Suppressor macrophage treated with lipopolysaccharide for 4 hours (primary cell): ENCODE measurements at regions not wholly inside any gene's neighbourhood (a gene's known extent, or its start where the extent isn't known, plus 50 kb on each side); places are given as distances from the start of the nearest gene placed in this dataset.
"Not testable (repeated sequence)": the region's sequence is repeated elsewhere in the genome, so short reads cannot be mapped to it uniquely, and the experiment has no call there.

Experiments
- DNase-seq: peaks from one replicate; pipeline ENCODE4 v3.0.0-alpha.2; 2020

DNA sequence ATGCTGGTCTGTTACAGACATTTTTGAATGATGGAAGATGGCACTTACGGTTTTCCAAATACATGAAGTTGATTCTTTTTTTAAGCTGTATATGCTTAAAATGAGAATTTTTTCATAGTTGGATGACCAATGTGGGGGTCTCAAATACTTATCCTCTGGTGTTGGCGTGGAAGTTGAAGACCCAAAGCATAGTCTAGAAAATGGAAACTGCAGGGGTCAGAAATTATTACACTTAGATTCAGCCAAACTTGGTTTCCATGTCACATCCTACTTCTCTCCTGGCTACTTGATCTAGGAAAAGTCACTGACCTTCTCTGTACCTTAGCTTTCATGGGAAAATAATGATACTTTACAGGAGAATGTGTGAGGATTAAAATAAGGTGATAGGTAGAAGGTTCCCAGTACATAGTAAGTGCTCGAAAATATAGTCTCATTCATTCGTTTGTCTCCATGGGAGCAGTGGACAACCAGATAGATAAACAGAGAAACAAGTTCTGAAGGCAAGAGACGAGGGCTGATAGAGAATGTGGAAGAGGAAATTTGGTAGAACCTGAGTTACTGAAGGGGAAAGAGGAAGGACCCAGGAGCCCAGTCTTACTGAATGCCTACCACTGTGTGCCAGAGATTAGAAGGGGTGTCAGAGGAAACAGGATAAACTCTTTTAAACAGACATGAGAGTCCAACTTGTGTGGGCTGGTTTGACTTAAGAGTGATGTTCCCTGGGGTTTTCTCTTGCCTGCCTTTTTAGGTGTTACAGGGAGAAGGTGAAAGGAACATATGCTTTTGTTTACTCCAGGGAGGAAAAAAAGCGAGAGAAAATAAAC, 560.3 kb upstream of the KLF4 start:
- no peak for DNase-seq

DNA sequence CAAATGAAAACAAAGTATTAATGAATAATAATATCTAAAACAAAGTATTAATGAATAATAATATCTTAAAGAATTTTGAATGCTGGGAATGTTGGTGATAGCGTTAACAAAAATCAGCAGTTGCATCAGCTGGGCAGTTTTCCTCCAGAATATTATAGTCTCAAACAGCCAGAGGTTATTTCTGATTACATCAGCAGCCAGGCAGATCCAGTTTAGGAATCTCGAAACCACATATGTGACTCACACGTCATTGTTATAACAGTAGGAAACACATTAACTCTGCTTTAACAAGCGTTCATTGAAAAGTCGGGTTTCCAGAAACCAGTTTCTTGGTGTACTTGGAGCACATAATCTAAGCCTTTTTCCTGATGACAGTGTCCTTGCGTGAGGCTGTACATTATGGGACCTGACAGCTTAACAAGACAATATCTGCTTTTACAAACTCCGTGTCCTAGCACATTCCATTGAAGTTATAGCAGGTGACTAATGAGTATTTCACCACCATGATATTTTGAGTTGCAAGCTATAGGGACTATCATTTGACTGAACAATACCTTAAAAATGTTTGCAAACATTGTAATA, 559.5 kb upstream of the KLF4 start:
- peak; percentile 20 for DNase-seq

DNA sequence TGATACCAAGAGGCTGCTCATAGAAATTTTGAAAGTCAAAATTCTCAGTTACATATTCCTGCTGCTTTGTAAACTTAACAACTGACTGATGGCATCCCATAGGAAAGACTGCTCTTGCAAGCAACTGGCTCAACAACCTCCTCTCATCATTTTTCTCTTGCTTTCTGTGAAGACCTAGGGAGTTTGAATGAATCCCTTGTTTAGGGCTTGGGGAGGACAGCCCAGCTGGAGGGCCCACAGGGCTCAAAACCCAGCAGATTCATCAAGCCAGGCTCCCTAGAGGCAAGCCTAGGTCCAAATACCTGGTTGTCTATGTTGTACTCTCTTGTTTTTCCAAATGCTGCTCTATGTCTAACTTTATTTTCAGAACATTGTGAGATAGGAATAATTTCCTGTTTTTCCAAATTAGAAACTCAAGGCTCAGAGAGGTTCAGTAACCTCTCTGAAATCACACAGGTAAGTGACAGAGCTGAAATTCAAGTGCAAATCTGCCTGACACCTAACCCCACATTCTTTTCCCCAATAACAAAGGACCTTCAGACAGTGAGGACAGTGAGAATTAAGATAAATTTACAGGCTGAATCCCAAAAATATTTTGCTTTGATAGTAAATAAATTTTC, 558.9 kb upstream of the KLF4 start:
- DNase-seq: no peak

DNA sequence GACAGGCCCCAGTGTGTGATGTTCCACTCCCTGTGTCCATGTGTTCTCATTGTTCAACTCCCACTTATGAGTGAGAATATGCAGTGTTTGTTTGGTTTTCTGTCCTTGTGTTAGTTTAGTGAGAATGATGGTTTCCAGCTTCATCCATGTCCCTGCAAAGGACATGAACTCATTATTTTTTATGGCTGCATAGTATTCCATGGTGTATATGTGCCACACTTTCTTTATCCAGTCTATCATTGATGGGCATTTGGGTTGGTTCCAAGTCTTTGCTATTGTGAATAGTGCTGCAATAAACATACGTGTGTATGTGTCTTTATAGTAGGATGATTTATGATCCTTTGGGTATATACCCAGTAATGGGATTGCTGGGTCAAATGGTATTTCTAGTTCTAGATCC, 558.2 kb upstream of the KLF4 start:
- DNase-seq: not testable (repeated sequence)

DNA sequence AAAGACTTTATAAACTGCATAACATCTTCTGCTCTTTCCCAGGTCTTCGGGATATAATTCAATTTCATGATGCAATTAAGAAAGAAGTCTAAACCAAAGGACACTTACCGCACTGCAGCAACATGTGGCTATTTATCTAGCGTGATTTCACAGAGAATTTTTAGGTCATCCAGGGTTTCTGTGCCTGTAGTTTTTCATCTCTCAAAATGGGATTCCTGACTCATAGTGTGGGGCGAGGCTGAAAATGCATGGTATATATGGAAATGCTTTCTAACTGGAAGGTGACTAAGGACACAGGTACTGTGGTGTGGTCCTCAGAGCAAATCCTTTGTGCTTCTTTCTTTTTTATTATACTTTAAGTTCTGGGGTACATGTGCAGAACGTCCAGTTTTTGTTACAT, 557.7 kb upstream of the KLF4 start:
- DNase-seq: no peak

DNA sequence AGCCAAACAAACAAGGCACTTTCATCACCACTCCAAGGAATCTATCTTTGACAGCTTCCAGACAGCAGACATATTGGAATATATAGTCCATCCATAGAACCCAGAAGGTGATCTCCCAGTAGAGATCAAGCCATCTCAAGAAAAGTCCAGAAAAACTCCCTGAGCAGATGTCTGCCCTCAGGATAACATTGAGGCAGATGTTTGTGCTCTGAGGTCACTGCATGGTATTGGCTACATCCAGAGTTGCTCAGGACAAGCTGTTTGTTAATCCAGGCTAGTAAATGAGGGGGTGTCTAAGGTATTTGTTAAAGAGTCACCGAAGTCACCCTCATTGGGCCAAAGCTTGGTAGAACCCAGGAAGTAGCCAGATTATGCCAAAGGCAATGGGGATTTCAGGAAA, 556.3 kb upstream of the KLF4 start:
- no peak for DNase-seq

DNA sequence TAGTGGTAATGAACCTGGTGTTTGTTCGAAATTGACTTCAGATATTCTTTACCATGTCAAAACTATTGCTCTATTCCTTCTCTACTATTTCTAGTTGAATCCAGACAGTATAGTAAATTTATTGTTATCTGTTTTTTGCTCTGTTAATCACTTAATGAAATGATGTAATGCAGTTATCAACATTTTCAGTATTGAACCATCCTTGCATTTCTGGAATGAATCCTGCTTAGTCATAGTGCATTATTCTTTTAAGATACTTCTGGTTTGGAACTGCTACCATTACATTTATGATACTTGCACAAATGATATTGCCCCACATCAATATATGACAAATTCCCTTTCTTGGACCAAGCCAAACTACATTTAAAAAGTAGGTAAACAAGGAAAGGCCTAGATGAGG, 554.0 kb upstream of the KLF4 start:
- DNase-seq: no peak

DNA sequence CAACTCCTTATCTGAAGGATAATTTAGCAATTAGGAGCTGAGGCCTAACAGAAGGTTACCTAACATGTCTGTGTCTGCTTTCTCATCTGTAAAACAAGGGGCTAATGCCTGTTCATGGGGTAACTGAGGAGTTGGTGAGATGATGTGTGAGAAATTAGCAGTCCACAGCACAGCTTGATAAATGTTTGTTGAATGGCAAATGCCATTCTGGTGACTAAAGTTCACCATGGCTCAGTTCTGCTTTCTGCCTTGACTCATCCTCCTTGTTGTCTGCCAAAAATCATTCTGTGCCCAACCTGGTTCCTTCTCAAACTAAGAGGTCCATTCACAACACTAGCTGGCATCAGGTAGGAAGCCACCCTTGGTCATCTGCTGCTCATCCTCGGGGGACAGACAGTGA, 552.0 kb upstream of the KLF4 start:
- peak; percentile 76 for DNase-seq

DNA sequence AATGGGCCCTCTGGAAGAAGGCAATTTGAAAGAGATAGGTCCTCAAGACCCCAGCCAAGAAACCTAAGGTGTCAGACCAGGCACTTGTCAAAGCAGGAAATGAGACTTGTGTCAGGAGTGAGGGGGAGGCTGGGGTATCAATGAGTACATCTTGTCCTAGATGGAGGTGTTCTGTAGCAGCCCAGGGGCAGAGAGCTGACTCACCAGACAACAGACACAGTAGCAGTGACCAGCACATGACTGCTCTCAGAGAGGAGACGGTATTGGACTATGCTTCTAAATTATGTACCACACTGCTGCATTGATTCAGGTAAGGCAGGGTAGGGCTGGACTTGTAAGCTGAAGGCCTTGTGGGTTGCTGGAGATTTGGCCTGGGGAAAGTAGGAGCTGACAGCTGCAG, 551.2 kb upstream of the KLF4 start:
- no peak for DNase-seq

DNA sequence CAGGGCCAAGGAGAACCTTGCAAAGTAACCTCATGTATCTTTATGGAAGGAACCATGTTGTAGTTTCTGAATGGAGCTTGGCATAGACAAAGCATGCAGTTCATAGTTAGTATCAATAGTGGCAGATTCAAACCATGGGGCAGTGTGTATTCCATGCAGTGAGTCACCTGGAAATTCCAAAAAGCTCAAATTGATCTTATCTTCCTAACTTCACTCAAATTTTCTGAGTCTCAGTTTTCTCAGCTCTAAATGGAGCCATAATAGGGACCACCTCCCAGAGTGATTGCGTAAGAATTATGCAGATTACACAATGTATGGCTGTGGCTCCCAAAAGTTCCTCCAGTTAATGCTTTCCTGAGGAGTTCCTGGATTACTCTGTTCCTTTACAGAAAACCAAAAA, 549.9 kb upstream of the KLF4 start:
- no peak for DNase-seq

DNA sequence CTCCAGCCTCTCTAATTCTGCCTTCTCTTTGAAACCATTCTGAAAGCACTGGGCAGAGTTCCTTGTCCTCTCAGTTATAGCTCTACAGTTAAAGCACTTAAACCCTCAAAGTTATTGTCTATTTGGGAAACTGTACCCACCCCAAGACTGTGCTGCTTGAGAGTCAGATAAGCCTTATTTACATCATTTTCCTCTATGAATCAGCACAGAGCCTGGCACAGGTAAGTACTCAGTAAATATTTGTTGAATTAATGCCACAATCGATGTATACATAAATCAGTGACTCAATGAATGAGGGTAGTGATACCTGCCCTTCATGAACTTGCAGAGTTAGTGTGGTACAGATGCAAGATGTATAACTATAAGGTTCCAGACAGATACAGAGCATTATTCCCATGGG, 549.4 kb upstream of the KLF4 start:
- no peak for DNase-seq

DNA sequence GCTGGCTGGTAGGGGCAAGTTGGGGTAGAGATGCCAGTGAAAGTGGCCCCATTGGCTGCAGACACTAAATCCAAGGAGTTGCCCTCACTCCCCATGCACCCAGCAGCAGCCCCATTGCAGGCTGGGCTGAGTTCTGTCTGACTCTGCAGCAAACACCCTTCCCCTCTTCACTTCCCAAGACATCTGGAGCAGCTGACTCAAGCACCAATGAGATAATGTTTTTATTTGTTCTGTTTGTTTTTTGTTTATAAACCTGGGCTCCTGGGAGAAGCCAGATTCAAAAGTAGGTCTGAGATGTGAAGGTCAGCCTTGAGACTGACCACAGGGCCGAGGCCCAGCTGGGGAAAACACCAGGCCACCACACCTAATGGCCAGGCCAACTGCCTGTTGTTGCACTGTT, 545.9 kb upstream of the KLF4 start:
- no peak for DNase-seq

DNA sequence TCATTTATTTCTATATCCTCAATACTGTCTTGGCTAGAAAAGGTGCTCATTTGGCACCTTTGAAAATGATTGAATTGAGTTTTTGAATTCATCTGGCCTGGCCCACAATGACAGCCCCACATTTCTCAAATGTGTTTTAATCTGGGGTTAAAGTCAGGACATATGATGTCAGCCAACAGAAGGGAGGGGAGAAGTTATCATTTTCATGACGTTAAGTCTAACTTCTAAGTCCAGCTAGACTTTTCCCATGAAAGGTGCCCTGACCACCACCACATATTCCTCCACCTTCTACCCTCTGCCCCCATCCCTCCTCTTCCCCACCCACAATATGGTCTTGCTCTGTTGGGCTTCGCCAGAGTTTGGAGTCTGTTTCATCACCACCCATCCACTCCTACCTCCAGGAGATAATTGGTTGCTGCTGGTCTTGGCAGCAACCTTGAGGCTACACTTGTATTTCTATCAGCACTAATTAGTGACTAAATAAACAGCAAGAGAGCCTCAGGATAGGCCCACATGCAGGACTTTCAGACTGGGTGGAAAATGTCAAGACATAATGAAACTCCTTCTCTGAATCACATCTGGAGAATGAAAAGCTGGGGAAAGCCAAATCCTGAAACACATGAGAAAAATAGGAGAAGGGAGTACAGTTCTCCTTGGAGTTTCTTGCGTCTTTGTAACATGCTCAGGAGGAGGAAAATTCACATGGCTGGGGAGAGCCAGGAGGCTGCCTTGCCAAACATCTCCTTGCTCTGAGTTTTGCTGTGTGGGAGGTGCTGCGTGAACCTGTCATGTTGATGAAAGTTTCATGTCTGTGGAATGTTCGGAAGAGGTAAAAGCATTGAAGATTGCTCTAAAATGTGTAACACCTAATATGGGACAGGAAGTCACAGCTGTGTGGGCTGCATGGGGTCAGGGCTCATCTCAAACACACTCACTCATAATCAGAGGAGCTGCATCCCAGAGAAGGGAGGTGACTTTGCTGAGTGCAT, 544.7 kb upstream of the KLF4 start:
- DNase-seq: no peak

DNA sequence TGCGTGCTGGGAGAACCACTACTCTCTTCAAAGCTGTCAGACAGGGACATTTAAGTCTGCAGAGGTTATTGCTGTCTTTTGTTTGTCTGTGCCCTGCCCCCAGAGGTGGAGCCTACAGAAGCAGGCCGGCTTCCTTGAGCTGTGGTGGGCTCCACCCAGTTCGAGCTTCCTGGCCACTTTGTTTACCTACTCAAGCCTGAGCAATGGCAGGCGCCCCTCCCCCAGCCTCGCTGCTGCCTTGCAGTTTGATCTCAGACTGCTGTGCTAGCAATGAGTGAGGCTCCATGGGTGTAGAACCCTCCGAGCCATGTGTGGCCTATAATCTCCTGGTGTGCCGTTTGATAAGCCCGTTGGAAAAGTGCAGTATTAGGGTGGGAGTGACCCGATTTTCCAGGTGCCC, 542.5 kb upstream of the KLF4 start:
- DNase-seq: not testable (repeated sequence)

DNA sequence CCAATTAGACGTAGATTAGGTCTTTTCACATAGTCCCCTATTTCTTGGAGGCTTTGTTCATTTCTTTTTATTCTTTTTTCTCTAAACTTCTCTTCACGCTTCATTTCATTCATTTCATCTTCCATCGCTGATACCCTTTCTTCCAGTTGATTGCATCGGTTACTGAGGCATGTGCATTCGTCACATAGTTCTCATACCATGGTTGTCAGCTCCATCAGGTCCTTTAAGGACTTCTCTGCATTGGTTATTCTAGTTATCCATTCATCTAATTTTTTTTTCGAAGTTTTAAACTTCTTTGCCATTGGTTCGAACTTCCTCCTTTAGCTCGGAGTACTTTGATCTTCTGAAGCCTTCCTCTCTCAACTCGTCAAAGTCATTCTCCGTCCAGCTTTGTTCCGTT, 541.7 kb upstream of the KLF4 start:
- not testable (repeated sequence) for DNase-seq

DNA sequence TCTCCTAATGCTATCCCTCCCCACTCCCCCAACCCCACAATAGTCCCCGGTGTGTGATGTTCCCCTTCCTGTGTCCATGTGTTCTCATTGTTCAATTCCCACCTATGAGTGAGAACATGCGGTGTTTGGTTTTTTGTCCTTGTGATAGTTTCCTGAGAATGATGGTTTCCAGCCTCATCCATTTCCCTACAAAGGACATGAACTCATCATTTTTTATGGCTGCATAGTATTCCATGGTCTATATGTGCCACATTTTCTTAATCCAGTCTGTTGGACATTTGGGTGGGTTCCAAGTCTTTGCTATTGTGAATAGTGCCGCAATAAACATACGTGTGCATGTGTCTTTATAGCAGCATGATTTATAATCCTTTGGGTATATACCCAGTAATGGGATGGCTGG, 537.1 kb upstream of the KLF4 start:
- DNase-seq: not testable (repeated sequence)

DNA sequence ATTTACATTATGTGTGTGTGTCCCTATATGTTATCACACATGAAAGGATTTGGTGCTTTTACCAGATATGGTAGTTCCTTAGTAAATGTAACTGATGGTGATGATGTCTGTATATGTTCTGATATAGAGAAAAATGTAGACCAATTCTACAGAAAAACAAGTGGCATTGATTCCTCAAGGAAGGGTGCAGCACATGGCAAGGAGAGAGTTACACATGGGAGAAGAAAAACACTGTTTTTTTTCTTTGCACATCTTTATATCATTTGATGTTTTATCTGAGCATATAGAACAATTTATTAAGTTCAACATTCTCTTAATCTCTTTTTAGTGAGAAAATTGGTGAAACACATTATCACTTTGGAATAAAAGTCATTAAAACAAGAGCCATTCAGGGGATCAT, 535.0 kb upstream of the KLF4 start:
- no peak for DNase-seq

DNA sequence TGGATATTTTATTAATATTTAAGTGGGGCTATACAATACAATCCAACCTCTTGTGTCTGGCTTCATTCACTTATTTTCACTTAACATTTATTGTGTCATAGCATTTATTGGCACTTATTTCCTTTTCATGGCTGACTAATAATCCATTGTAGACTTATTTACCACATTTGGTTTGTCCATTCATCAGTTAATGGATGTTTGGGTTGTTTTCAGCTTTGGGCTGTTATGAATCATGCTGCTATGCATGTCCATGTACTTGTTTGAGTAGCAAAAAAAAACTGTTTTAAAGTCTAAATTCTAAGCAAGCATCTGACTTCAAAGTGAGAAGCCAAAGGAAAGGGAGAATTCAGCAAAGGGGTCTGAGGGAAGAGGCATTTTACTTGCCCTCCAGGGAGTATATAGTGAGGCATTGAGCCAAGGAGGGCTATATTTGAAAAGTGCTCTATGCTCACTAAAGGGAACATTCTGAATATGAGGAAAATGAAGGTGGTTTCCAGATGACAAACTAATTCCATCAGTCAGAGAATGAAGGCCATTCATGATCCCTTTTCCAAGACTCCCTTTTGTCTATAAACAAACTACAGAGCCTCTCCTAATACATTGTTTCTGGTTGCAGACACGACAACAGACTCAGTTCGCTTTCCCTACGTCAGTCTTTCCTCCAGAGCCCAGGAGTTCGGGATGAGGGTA, 532.8 kb upstream of the KLF4 start:
- no peak for DNase-seq

DNA sequence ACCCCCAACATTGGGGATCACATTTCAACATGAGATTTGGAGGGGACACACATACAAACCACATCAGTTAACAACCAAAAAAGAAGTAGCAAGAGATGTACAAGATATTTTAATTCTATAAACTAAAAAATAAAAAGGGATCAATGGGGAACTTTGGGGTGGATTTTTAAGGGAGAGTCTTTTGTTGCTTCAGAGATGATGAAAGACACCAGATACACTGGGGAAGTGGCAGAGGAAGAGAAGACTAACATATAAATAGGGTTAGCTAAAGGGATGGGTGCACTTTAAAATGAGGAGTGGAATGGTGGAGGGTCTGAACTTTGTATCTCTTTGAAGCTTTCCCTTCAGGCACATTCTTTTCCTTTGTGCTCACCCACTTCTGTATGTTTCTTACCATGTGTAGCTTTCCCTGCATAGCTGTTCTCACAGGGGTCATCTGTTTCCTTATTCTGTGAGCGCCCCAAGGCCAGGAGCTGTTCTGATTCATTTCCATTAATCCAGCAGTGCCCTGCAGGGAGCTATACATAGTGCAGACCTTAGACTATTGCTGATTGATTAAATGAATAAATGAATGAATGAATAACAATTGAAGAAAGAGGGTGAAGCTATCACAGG, 531.6 kb upstream of the KLF4 start:
- no peak for DNase-seq

DNA sequence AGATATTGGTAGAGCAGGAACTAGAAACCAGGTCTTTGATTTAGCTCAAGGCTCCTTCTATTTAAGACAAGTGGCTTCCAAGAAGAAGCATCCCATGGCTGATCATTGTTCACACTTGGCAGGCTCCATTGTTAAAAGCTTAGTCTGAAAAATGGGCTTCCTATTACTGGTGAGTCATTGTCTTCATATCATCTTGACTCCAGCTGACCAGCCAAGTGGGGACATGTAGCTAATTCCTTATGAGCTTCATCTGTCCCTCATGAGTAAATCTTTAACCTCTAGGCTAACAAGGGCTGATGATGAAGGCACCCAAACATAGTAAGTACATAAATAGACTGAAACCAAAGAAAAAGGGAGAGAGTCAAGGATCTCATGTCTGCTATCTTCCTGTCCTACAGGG, 530.3 kb upstream of the KLF4 start:
- DNase-seq: no peak

DNA sequence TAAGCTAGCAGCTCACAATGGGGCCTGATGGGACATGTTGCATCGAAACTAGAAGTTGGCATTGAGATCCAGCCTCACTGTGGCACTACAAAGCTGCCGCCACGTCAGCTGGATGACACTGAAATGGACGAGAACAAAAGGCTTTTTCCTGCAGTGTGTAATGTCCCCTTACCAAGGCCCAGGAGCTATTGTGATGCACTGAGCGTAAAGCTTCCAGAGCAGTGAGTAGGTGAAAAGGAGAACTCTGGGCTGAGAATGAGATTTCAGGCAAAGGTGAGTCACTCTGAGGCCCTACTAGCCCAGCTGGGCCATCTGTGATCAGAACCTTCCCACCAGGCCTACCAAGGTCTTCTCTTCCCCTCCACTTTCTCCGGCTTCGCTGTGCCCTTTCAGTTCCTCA, 528.1 kb upstream of the KLF4 start:
- DNase-seq: no peak

DNA sequence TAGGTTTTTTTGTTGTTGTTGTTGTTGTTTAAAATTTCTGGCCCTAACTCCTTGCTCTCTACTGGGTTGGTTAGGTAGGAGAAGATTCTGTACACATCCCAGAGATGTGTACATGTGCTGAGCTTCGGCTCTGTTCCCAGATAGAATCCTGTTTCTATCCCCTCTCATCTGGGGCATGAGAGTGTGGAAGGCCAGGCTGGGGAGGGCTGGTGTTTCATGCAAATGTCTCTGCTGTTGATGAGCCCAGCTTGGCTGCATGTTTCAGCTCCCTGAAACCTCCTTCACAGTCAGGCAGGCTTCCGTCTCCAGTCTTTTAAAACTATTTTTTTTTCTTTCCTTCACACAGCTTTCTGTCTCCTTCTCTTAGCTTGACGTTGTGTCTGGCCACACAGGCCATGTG, 526.9 kb upstream of the KLF4 start:
- DNase-seq: no peak
